Transverse colon (tissue), 4 donors: ENCODE measurements at regions not wholly inside any gene's neighbourhood (a gene's known extent, or its start where the extent isn't known, plus 50 kb on each side); places are given as distances from the start of the nearest gene placed in this dataset.

Experiments used
- DNase-seq: peaks from one replicate; pipeline ENCODE4 v3.0.0-alpha.2; 2019
- H3K27ac ChIP-seq, 4 donors: fragments of 200-600 bp; sonication (generic); 2 replicates each; pipeline ENCODE4 v1.5.1; 2016 to 2018; ENCODE audit warnings: inconsistent platforms in 4 of 4
- H3K27me3 ChIP-seq: fragments of 200-600 bp; sonication (generic); 2 replicates; pipeline ENCODE4 v1.5.1; 2017; ENCODE audit warnings: inconsistent platforms
- H3K36me3 ChIP-seq, 4 donors: fragments of 200-600 bp; sonication (generic); 2 replicates each; pipeline ENCODE4 v1.5.1; 2017 to 2019; ENCODE audit warnings: inconsistent platforms in 4 of 4
- H3K4me1 ChIP-seq, 4 donors: fragments of 200-600 bp; sonication (generic); 2 replicates each; pipeline ENCODE4 v1.5.1; 2017 to 2020; ENCODE audit warnings: inconsistent platforms in 4 of 4
- H3K4me3 ChIP-seq, 4 donors: fragments of 200-600 bp; sonication (generic); 1 replicate in 1 of 4; 2 replicates in 3 of 4; pipeline versions ENCODE4 v1.5.1 to v1.6.1; 2017 to 2019; ENCODE audit warnings: inconsistent platforms in 4 of 4
- H3K9me3 ChIP-seq, 2 donors: fragments of 200-600 bp; sonication (generic); 2 replicates each; pipeline ENCODE4 v1.5.1; 2017 to 2019; ENCODE audit warnings: inconsistent platforms in 2 of 2
- EP300 ChIP-seq: sonication (generic); formaldehyde crosslinking; IDR thresholded peaks from one replicate; pipeline ENCODE4 v1.6.1; 2017; ENCODE audit warnings: antibody characterized with exemption, low read depth
- POLR2A ChIP-seq: fragments of 450-650 bp; IDR thresholded peaks from one replicate; pipeline ENCODE4 v1.6.1; 2016; ENCODE audit warnings: antibody characterized with exemption, mild to moderate bottlenecking, moderate library complexity
- POLR2AphosphoS5 ChIP-seq, 3 donors: sonication (generic); formaldehyde crosslinking; IDR thresholded peaks; one replicate each; pipeline ENCODE4 v1.6.1; 2016; ENCODE audit warnings: antibody characterized with exemption in 3 of 3
- WGBS, 2 donors: methylation state at CpG; one replicate each; pipeline ENCODE4 v1.1.5; 2018; ENCODE audit warnings: low coverage in 1 of 2; 5-methylcytosine and 5-hydroxymethylcytosine counted together
- in situ Hi-C, 4 donors: fragments of 200-750 bp; cut with MboI; loops; one replicate each; pipeline versions ENCODE4 v1.15.0 to v1.15.1; 2017; ENCODE audit warnings: low sequenced_read_pairs in 3 of 4, low pct_ligation_motif_present in 1 of 4, low pct_unique_long_range_greater_than_20kb in 1 of 4
- intact Hi-C: fragments of 100-400 bp; cut with DNase I; formaldehyde crosslinking; loops from one replicate; pipeline ENCODE4 v1.15.1; 2023; ENCODE audit warnings: low total_unique reads
- TF ChIP-seq, protein P1 (sequence below), 5 experiments: fragments of 200-600 bp in 3 of 5; fragments of 450-650 bp in 2 of 5; sonication (generic) in 3 of 5; IDR thresholded peaks; 1 replicate in 2 of 5; 2 replicates in 3 of 5; pipeline ENCODE4 v1.5.1; 2016 to 2017; ENCODE audit warnings: antibody characterized with exemption in 5 of 5, inconsistent platforms in 3 of 5, mild to moderate bottlenecking in 2 of 5, moderate library complexity in 1 of 5

GRCh38 chr4:126779001-126779400 is 853.8 kb upstream of the INTU start:
- no peak overlapping the region for H3K27ac ChIP-seq
- in situ Hi-C loops: no loop called here
- no peaks in the 10 kb centered on the region for H3K27me3 ChIP-seq
- H3K36me3 ChIP-seq: no peaks in the 10 kb centered on the region
- H3K4me3 ChIP-seq: no peak overlapping the region
- DNase-seq: no peak
- TF ChIP-seq EP300: no peak
- TF ChIP-seq, protein P1, sequence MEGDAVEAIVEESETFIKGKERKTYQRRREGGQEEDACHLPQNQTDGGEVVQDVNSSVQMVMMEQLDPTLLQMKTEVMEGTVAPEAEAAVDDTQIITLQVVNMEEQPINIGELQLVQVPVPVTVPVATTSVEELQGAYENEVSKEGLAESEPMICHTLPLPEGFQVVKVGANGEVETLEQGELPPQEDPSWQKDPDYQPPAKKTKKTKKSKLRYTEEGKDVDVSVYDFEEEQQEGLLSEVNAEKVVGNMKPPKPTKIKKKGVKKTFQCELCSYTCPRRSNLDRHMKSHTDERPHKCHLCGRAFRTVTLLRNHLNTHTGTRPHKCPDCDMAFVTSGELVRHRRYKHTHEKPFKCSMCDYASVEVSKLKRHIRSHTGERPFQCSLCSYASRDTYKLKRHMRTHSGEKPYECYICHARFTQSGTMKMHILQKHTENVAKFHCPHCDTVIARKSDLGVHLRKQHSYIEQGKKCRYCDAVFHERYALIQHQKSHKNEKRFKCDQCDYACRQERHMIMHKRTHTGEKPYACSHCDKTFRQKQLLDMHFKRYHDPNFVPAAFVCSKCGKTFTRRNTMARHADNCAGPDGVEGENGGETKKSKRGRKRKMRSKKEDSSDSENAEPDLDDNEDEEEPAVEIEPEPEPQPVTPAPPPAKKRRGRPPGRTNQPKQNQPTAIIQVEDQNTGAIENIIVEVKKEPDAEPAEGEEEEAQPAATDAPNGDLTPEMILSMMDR (IDR thresholded peaks at IDR 0.05): no peak
- no peak for TF ChIP-seq POLR2A
- TF ChIP-seq POLR2AphosphoS5 (IDR thresholded peaks at IDR 0.05): no peak
- 76 to 97% methylated on average over 4 of the region's 4 CpGs for WGBS, 2 donors
- no peaks in the 10 kb centered on the region for H3K4me1 ChIP-seq
- intact Hi-C loops: no loop called here
- no peaks in the 10 kb centered on the region for H3K9me3 ChIP-seq

GRCh38 chr4:126779436-126780166 is 853.2 kb upstream of the INTU start:
- no peaks in the 10 kb centered on the region for H3K9me3 ChIP-seq
- H3K27me3 ChIP-seq: no peaks in the 10 kb centered on the region
- no peaks in the 10 kb centered on the region for H3K36me3 ChIP-seq
- TF ChIP-seq POLR2AphosphoS5 (IDR thresholded peaks at IDR 0.05): no peak
- no peak for TF ChIP-seq POLR2A
- TF ChIP-seq, protein P1 (IDR thresholded peaks at IDR 0.05): no peak
- TF ChIP-seq EP300: no peak
- no peak overlapping the region for H3K27ac ChIP-seq
- intact Hi-C loops: no loop called here
- no peak for DNase-seq
- in situ Hi-C loops: no loop called here
- no peaks in the 10 kb centered on the region for H3K4me1 ChIP-seq
- no peak overlapping the region for H3K4me3 ChIP-seq
- 89 to 95% methylated on average over 13 to 22 of the region's 22 CpGs for WGBS, 2 donors

- 78 to 80% methylated on average over 2 of the region's 2 CpGs for WGBS, 2 donors
- Histone ChIP-seq H3K4me1 (no peaks in the 10 kb centered on the region), H3K36me3 (no peaks in the 10 kb centered on the region), H3K9me3 (no peaks in the 10 kb centered on the region), H3K27ac (no peak overlapping the region), H3K4me3 (no peak overlapping the region), H3K27me3 (no peaks in the 10 kb centered on the region)
- DNase-seq: no peak
- in situ Hi-C loops (no loop called here), intact Hi-C loops (no loop called here)
- TF ChIP-seq POLR2A (no peak), EP300 (no peak), POLR2AphosphoS5 (IDR thresholded peaks at IDR 0.05) (no peak)
- TF ChIP-seq, protein P1 (IDR thresholded peaks at IDR 0.05): no peak
These were observed 849.6 kb upstream of the INTU start for GRCh38 chr4:126783191-126783590.

DNA sequence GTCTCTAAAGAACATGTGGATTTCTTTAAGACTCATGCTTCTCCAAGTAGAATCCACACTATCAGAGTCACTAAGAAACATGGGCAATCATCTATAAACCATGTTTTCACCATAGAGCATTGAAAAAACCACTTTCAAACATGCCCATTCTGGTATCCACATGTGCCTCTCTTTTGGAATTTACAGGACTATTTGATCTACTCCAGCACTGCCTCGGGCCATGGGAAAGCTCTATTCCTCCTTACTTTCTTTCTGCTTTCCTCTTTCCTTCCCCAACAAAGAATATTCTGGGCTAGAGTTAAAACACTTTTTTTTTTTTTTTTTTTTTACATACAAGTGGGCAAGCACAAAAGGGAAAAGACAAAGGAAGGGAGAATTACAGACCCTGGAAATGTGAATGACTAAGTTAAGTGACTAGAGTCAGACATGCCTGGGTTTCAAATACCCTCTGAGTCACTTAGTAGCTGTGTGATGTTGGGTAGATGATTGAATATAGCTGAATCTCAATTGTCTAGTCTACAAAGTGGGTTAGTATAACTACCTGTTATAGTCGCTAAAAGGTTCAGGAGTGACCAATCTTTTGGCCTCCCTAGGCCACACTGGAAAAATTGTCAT is 847.7 kb upstream of the INTU start:
- H3K36me3 ChIP-seq: no peaks in the 10 kb centered on the region
- no peaks in the 10 kb centered on the region for H3K9me3 ChIP-seq
- intact Hi-C loops: no loop called here
- 79 to 89% methylated on average over 2 of the region's 2 CpGs for WGBS, 2 donors
- H3K27ac ChIP-seq: no peak overlapping the region
- DNase-seq: no peak
- no peak overlapping the region for H3K4me3 ChIP-seq
- H3K4me1 ChIP-seq: no peaks in the 10 kb centered on the region
- H3K27me3 ChIP-seq: no peaks in the 10 kb centered on the region
- TF ChIP-seq POLR2A: no peak
- no peak for TF ChIP-seq EP300
- TF ChIP-seq, protein P1 (IDR thresholded peaks at IDR 0.05): no peak
- no peak for TF ChIP-seq POLR2AphosphoS5 (IDR thresholded peaks at IDR 0.05)
- in situ Hi-C loops: no loop called here
